ES-I3 (cell line): ENCODE measurements at regions not wholly inside any gene's neighbourhood (a gene's known extent, or its start where the extent isn't known, plus 50 kb on each side); places are given as distances from the start of the nearest gene placed in this dataset.

Experiments
- H3K36me3 ChIP-seq: 2 replicates; pipeline ENCODE4 v1.6.1; 2013; ENCODE audit warnings: mild to moderate bottlenecking, low read length, control low read depth, moderate library complexity; ENCODE audit not compliant: insufficient read depth
- H3K4me1 ChIP-seq: 2 replicates; pipeline ENCODE4 v1.6.1; 2013; ENCODE audit warnings: mild to moderate bottlenecking, control low read depth, low read length; ENCODE audit not compliant: insufficient read depth
- H3K9ac ChIP-seq: 2 replicates; pipeline ENCODE4 v1.6.1; 2013; ENCODE audit warnings: low read depth, mild to moderate bottlenecking, low read length, moderate library complexity
- H3K9me3 ChIP-seq: 2 replicates; pipeline ENCODE4 v1.6.1; 2013; ENCODE audit warnings: mild to moderate bottlenecking, low read length, moderate library complexity; ENCODE audit not compliant: control insufficient read depth, insufficient read depth

DNA sequence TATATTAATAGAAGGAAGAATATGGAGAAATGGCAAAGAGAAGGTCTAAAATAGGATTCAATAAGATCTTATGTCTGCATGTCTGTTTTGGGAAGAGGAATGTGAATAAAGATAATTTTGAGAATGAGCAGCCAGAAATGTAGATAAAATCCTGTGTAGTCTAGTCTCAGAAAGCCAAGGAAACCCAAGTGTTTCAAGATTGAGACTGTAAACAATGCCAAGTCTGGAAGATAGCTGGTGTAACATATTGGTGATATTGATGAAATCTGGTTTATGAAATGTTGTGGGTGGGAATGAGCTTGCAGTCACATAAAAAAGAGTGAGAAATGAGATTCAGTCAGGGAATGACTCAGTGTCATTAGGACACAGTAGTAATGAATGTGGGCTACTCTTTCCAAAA lies 1180.3 kb upstream of the PCDH20 start:
- H3K4me1 ChIP-seq, result no peaks in the 10 kb centered on the region
- no peak overlapping the region for H3K9ac ChIP-seq
- no peaks in the 10 kb centered on the region for H3K36me3 ChIP-seq
- H3K9me3 ChIP-seq, result no peaks in the 10 kb centered on the region

GRCh38 chr13:62593804-62594203 lies 1178.2 kb upstream of the PCDH20 start:
- Histone ChIP-seq H3K4me1 (no peaks in the 10 kb centered on the region), H3K36me3 (no peaks in the 10 kb centered on the region), H3K9ac (no peak overlapping the region), H3K9me3 (no peaks in the 10 kb centered on the region)

- Histone ChIP-seq H3K36me3 (no peaks in the 10 kb centered on the region), H3K9me3 (no peaks in the 10 kb centered on the region), H3K4me1 (no peaks in the 10 kb centered on the region), H3K9ac (no peak overlapping the region)
Measured at GRCh38 chr13:62583466-62583865, 1167.8 kb upstream of the PCDH20 start.

- Histone ChIP-seq H3K36me3 (no peaks in the 10 kb centered on the region), H3K4me1 (no peaks in the 10 kb centered on the region), H3K9ac (no peak overlapping the region), H3K9me3 (no peaks in the 10 kb centered on the region)
Measured at GRCh38 chr13:62578402-62578801, 1162.8 kb upstream of the PCDH20 start.

DNA sequence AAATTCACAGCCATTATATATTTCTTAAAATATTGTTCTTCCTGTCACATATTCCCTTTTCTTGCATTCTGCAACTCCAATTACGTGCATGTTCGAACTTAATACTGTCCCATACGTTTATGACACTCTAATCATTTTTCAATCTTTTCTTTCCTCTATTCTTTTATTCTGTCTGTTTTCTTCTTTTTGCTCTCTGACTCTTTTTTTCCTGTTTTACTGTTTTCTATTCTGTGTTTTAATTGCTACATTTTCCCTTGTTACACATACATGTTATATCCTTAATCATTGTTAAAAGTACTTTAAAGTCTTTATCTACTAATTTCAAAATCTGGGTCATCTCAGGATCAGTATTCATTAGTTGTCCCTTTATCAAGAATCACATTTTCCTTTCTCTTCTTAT lies 1149.1 kb upstream of the PCDH20 start:
- H3K9ac ChIP-seq, result no peak overlapping the region
- no peaks in the 10 kb centered on the region for H3K9me3 ChIP-seq
- H3K36me3 ChIP-seq, result no peaks in the 10 kb centered on the region
- H3K4me1 ChIP-seq, result no peaks in the 10 kb centered on the region

- H3K9ac ChIP-seq, result no peak overlapping the region
- H3K4me1 ChIP-seq, result no peaks in the 10 kb centered on the region
- H3K9me3 ChIP-seq, result no peaks in the 10 kb centered on the region
- no peaks in the 10 kb centered on the region for H3K36me3 ChIP-seq
Measured at GRCh38 chr13:62563251-62563650, 1147.6 kb upstream of the PCDH20 start.

DNA sequence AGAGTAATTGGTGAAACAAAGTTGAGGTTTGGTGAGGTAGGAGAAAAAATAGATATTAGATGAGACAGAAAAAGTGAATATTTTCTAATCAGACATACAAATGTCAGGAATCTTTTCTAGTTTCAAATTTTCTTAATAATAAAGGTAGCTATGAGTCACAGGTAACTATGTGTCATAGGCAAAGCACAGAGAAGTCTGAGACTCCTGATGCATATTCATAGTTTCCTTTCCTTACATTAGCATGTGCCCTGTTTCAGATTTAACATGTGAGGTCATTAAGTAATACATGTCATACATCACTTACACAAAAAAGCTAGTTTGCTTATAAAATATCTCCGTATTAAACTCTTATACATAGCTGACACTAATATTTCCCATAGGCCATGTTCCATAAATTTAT lies 1141.3 kb upstream of the PCDH20 start:
- Histone ChIP-seq H3K36me3 (no peaks in the 10 kb centered on the region), H3K9me3 (no peaks in the 10 kb centered on the region), H3K9ac (no peak overlapping the region), H3K4me1 (no peaks in the 10 kb centered on the region)

- Histone ChIP-seq H3K9me3 (no peaks in the 10 kb centered on the region), H3K36me3 (no peaks in the 10 kb centered on the region), H3K9ac (no peak overlapping the region), H3K4me1 (no peaks in the 10 kb centered on the region)
Measured at GRCh38 chr13:62551588-62551987, 1135.9 kb upstream of the PCDH20 start.

GRCh38 chr13:62544928-62545327 lies 1129.3 kb upstream of the PCDH20 start:
- H3K9me3 ChIP-seq, result no peaks in the 10 kb centered on the region
- no peaks in the 10 kb centered on the region for H3K36me3 ChIP-seq
- no peaks in the 10 kb centered on the region for H3K4me1 ChIP-seq
- H3K9ac ChIP-seq, result no peak overlapping the region

- H3K9me3 ChIP-seq, result no peaks in the 10 kb centered on the region
- H3K36me3 ChIP-seq, result no peaks in the 10 kb centered on the region
- H3K9ac ChIP-seq, result no peak overlapping the region
Measured at GRCh38 chr13:62537593-62537992, 1121.9 kb upstream of the PCDH20 start.

DNA sequence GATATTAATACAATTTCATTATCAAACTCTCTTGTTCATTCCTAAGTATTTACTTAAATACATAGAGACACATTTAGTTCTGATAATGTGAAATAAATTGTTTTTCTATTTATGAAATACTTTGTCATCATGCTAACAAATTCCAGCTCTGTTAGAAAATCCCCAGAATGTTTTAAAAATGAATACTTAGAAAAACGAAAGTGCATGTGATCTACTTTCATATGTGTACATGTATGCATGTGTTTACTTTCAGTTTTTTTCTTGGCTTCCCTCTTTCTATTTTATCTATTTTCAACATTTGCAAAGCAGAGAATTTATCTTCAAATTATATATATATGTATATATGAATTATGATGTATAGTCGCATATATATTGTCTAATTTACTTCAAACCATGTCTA lies 1110.0 kb upstream of the PCDH20 start:
- no peaks in the 10 kb centered on the region for H3K9me3 ChIP-seq
- H3K36me3 ChIP-seq, result no peaks in the 10 kb centered on the region; the same call in 1 of the 2 replicates
- H3K4me1 ChIP-seq, result no peaks in the 10 kb centered on the region
- H3K9ac ChIP-seq, result no peak overlapping the region

More at GRCh38 chr13:62537593-62537992, 1121.9 kb upstream of the PCDH20 start:
- H3K4me1 ChIP-seq, result no peaks in the 10 kb centered on the region

DNA sequence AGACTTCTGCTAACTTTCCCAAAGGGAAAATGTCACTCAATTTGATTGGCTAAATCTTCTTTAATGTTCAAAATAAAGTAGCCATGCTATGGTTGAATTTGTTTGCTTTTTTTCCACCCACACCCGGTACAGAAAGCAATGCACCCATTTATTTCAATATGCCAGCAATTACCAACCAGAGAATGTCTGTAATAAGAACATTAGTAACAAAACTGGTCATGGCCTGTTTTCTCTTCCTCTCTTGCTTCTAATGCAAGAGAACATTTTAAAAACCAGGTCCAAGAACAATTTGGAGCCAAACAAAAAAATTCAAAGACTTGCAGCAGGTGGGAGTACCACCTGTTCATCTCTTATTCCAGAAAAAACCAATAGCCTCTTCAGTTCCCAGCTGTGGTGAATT lies 1108.8 kb upstream of the PCDH20 start:
- H3K4me1 ChIP-seq, result no peaks in the 10 kb centered on the region
- no peaks in the 10 kb centered on the region for H3K9me3 ChIP-seq
- no peak overlapping the region for H3K9ac ChIP-seq

GRCh38 chr13:62524061-62524460 lies 1108.4 kb upstream of the PCDH20 start:
- Histone ChIP-seq H3K9me3 (no peaks in the 10 kb centered on the region), H3K9ac (no peak overlapping the region), H3K4me1 (no peaks in the 10 kb centered on the region), H3K36me3 (no peaks in the 10 kb centered on the region; the same call in 1 of the 2 replicates)

More for the DNA sequence above, 1108.8 kb upstream of the PCDH20 start:
- no peaks in the 10 kb centered on the region; the same call in 1 of the 2 replicates for H3K36me3 ChIP-seq

DNA sequence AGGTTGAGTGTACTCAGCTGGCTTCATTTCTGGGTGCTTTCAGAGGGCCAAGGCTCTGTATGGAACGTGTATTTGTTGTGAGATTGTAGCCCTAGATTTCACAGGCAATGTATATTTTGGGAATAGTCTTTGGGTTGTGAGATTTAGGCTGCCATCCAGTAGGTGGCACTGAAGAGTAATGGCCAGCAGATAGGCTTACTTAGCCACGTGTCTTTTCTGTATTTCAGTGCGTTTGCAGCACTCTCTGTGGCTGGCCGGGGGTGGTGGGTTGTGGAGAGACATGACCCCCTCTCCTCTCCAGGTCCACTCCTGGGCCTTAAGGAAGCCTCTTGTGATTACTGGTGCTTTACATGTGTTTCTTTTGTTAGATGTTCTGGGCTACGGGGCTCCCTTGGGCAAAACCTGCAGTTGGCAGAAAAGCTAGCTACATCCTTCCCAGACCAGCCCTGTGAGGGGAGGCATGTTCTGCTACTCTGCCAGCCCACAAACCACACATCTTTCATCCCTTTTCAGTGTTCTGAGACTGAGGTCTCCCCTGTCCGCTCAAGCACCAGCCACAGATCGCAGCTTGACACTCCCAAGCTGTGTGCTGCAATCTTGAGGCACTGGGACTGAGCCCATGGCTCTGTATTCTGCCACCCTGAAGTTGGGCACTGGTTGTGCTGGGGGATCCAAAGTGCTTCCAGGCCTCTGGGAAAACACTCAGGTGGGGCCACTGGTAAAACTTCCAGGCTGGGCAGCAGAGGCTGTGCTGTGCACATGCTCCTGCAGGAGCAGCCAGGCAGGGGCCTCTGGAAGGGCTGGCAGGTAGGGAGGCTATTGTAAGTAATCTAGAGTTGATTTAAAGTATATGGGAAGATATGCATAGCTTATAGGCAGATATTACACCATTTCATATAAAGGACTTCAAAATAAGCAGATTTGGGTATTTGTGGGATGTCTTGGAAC lies 1096.8 kb upstream of the PCDH20 start:
- H3K9me3 ChIP-seq, result no peaks in the 10 kb centered on the region
- H3K9ac ChIP-seq, result no peak overlapping the region
- peaks cover 32% of the 10 kb centered on the region for H3K4me1 ChIP-seq

GRCh38 chr13:62510906-62511655 lies 1095.4 kb upstream of the PCDH20 start:
- no peaks in the 10 kb centered on the region for H3K36me3 ChIP-seq
- H3K4me1 ChIP-seq, result peaks cover 27% of the 10 kb centered on the region
- H3K9ac ChIP-seq, result no peak overlapping the region
- no peaks in the 10 kb centered on the region for H3K9me3 ChIP-seq

More for the DNA sequence above, 1096.8 kb upstream of the PCDH20 start:
- H3K36me3 ChIP-seq, result no peaks in the 10 kb centered on the region
